Thyroid gland (tissue), 4 donors: ENCODE measurements at regions not wholly inside any gene's neighbourhood (a gene's known extent, or its start where the extent isn't known, plus 50 kb on each side); places are given as distances from the start of the nearest gene placed in this dataset.

Source experiments
- DNase-seq, 2 donors: peaks; one replicate each; pipeline ENCODE4 v3.0.0-alpha.2; 2019
- H3K27ac ChIP-seq, 3 donors: fragments of 200-600 bp; sonication (generic); 1 replicate in 2 of 3; 2 replicates in 1 of 3; pipeline ENCODE4 v1.5.1; 2016 to 2019; ENCODE audit warnings: mild to moderate bottlenecking in 1 of 3, moderate library complexity in 1 of 3
- H3K27me3 ChIP-seq: fragments of 200-600 bp; sonication (generic); one replicate; pipeline ENCODE4 v1.5.1; 2019
- H3K36me3 ChIP-seq, 2 donors: fragments of 200-600 bp; sonication (generic); one replicate each; pipeline ENCODE4 v1.5.1; 2016 to 2019
- H3K4me1 ChIP-seq, 2 donors: fragments of 200-600 bp; sonication (generic); one replicate each; pipeline ENCODE4 v1.5.1; 2017 to 2019
- H3K4me3 ChIP-seq, 3 donors: fragments of 200-600 bp; sonication (generic); replicated peaks in 1 of 3; 1 replicate in 2 of 3; 2 replicates in 1 of 3; pipeline ENCODE4 v1.5.1; 2016; ENCODE audit warnings: mild to moderate bottlenecking in 1 of 3
- H3K9me3 ChIP-seq: fragments of 200-600 bp; sonication (generic); one replicate; pipeline ENCODE4 v1.5.1; 2017
- CTCF ChIP-seq, 6 experiments: fragments of 200-600 bp in 3 of 6; fragments of 450-650 bp in 3 of 6; sonication (generic) in 3 of 6; IDR thresholded peaks; one replicate each; pipeline ENCODE4 v1.5.1; 2016 to 2019; ENCODE audit warnings: antibody characterized with exemption in 6 of 6, mild to moderate bottlenecking in 2 of 6, inconsistent platforms in 1 of 6, moderate library complexity in 1 of 6
- POLR2A ChIP-seq, 2 donors: fragments of 450-650 bp; IDR thresholded peaks; one replicate each; pipeline ENCODE4 v1.6.1; 2017; ENCODE audit warnings: antibody characterized with exemption in 2 of 2, mild to moderate bottlenecking in 2 of 2, moderate library complexity in 1 of 2
- WGBS, 2 donors: methylation state at CpG; one replicate each; pipeline ENCODE4 v1.1.5; 2017; 5-methylcytosine and 5-hydroxymethylcytosine counted together
- intact Hi-C: fragments of 100-400 bp; cut with DNase I; formaldehyde crosslinking; loops from one replicate; pipeline ENCODE4 v1.15.1; 2023

GRCh38 chr2:82257796-82258555 is 1953.4 kb upstream of the LRRTM1 start:
- no peaks in the 10 kb centered on the region for H3K9me3 ChIP-seq
- DNase-seq: no peak
- H3K4me3 ChIP-seq: no peak overlapping the region
- no peaks in the 10 kb centered on the region for H3K27me3 ChIP-seq
- no peak overlapping the region for H3K27ac ChIP-seq
- H3K4me1 ChIP-seq: no peaks in the 10 kb centered on the region
- 36 to 43% methylated on average over 2 of the region's 2 CpGs for WGBS, 2 donors
- intact Hi-C loops: no loop called here
- TF ChIP-seq POLR2A (IDR thresholded peaks at IDR 0.05): no peak
- TF ChIP-seq CTCF (IDR thresholded peaks at IDR 0.05): no peak
- no peaks in the 10 kb centered on the region for H3K36me3 ChIP-seq

DNA sequence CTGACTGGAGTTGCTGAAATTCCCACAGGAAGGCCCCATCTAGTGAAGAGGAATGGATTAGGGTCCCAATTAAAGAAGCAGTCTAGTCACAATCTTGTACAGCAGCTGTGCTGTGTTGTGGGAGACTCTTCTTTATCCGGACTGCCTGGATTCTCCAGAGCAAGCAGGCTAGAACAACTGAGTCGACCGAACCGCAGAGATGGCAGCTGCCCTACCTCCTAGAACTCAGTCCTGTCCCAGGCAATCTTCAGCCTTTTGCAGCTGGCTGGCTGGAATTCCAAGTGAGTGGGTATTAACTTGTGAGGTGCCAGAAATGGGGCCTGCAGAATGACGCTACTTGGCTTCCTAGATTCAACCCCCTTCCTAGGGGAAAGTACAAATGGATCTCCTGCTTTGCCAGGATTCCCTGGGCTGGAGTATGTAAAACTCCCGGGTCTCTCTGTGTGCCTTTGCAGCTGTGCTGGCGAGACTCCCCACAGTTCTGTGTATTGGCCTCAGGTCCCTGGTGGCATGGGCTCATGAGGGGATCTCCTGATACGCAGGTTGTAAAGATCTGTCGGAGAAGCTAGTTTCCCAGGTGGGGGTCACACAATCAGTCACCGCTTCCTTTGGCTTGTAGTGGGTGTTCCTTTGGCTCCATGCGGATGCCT is 1952.6 kb upstream of the LRRTM1 start:
- TF ChIP-seq POLR2A (IDR thresholded peaks at IDR 0.05) (no peak), CTCF (IDR thresholded peaks at IDR 0.05) (no peak)
- no peaks in the 10 kb centered on the region for H3K27me3 ChIP-seq
- H3K9me3 ChIP-seq: no peaks in the 10 kb centered on the region
- WGBS, 2 donors: 87 to 90% methylated on average over 9 to 10 of the region's 11 CpGs
- intact Hi-C loops: no loop called here
- no peak overlapping the region for H3K4me3 ChIP-seq
- no peak overlapping the region for H3K27ac ChIP-seq
- no peaks in the 10 kb centered on the region for H3K36me3 ChIP-seq
- no peaks in the 10 kb centered on the region for H3K4me1 ChIP-seq
- DNase-seq: no peak

DNA sequence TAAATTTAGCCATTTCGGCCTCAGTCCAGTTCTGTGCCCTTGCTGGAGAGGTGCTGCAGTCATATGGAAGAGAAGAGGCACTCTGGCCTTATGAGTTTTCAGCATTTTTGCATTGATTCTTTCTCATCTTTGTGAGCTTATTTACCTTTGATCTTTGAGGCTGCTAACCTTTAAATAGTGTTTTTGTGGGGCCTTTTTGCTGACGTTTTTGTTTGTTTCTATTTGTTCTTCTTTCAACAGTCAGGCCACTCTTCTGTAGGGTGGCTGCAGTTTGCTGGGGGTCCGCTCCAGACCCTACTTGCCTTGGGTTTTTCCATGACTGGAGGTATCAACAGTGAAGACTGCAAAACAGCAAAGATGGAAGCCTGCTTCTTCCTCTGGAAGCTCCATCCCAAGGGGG is 1951.7 kb upstream of the LRRTM1 start:
- TF ChIP-seq POLR2A (IDR thresholded peaks at IDR 0.05): no peak
- no peak for TF ChIP-seq CTCF (IDR thresholded peaks at IDR 0.05)
- H3K36me3 ChIP-seq: no peaks in the 10 kb centered on the region
- DNase-seq: no peak
- H3K4me1 ChIP-seq: no peaks in the 10 kb centered on the region
- intact Hi-C loops: no loop called here
- no peak overlapping the region for H3K4me3 ChIP-seq
- no peak overlapping the region for H3K27ac ChIP-seq
- no peaks in the 10 kb centered on the region for H3K27me3 ChIP-seq
- WGBS, 2 donors: 71 to 82% methylated on average over 3 of the region's 3 CpGs
- H3K9me3 ChIP-seq: no peaks in the 10 kb centered on the region

GRCh38 chr2:82254728-82255127 is 1950.2 kb upstream of the LRRTM1 start:
- Histone ChIP-seq H3K27me3 (no peaks in the 10 kb centered on the region), H3K9me3 (no peaks in the 10 kb centered on the region), H3K27ac (no peak overlapping the region), H3K4me3 (no peak overlapping the region), H3K36me3 (no peaks in the 10 kb centered on the region), H3K4me1 (no peaks in the 10 kb centered on the region)
- no peak for TF ChIP-seq CTCF (IDR thresholded peaks at IDR 0.05)
- TF ChIP-seq POLR2A (IDR thresholded peaks at IDR 0.05): no peak
- no peak for DNase-seq
- intact Hi-C loops: no loop called here

GRCh38 chr2:82246220-82246775 is 1941.7 kb upstream of the LRRTM1 start:
- DNase-seq: no peak
- Histone ChIP-seq H3K9me3 (no peaks in the 10 kb centered on the region), H3K27me3 (no peaks in the 10 kb centered on the region), H3K4me3 (no peak overlapping the region), H3K4me1 (no peaks in the 10 kb centered on the region), H3K27ac (no peak overlapping the region), H3K36me3 (no peaks in the 10 kb centered on the region)
- intact Hi-C loops: no loop called here
- 80 to 81% methylated on average over 1 of the region's 1 CpG for WGBS, 2 donors
- TF ChIP-seq POLR2A (IDR thresholded peaks at IDR 0.05) (no peak), CTCF (IDR thresholded peaks at IDR 0.05) (no peak)
